ENCODE measurements at regions not wholly inside any gene's neighbourhood (a gene's known extent, or its start where the extent isn't known, plus 50 kb on each side); places are given as distances from the start of the nearest gene placed in this dataset.
"Not testable (repeated sequence)": the region's sequence is repeated elsewhere in the genome, so short reads cannot be mapped to it uniquely, and the experiment has no call there.

DNA sequence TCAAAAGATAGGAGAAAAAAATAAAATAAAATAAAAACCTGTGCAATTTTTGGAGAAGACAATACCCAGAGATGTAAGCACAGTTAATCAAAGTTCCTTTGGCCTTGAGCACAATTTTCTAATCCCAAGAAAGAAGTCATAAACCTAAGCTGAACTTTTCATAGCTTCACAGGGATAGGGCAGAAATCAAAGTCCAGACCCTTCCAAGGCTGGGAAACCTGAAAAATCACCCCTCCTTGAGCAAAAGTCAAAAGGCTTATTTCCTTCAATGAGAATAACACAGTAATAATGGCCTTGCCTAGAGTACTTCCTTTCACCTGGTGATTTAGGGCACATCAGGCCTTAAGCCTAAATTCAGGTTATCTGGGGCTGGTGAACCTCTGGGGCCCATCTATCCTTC is 415.0 kb upstream of the BTBD3 start:
- no peak overlapping the region for H3K4me3 ChIP-seq
- no peak overlapping the region for H3K27ac ChIP-seq
- no peak for DNase-seq
- H3K9me3 ChIP-seq: no peaks in the 10 kb centered on the region
- intact Hi-C loops (cut with DNase I; ENCODE audit: low total_unique reads): no loop called here
- TF ChIP-seq POLR2A (IDR thresholded peaks at IDR 0.05) (no peak), CTCF (IDR thresholded peaks at IDR 0.05) (no peak)
- no peaks in the 10 kb centered on the region for H3K36me3 ChIP-seq
- no peaks in the 10 kb centered on the region for H3K4me1 ChIP-seq
- no peaks in the 10 kb centered on the region for H3K27me3 ChIP-seq

GRCh38 chr20:11509776-11510175 is 407.9 kb upstream of the BTBD3 start:
- Histone ChIP-seq H3K9me3 (no peaks in the 10 kb centered on the region), H3K4me3 (no peak overlapping the region), H3K36me3 (no peaks in the 10 kb centered on the region), H3K4me1 (no peaks in the 10 kb centered on the region), H3K27me3 (no peaks in the 10 kb centered on the region), H3K27ac (no peak overlapping the region)
- intact Hi-C loops (cut with DNase I; ENCODE audit: low total_unique reads): no loop called here
- TF ChIP-seq CTCF (IDR thresholded peaks at IDR 0.05) (no peak), POLR2A (IDR thresholded peaks at IDR 0.05) (no peak)
- DNase-seq: no peak

DNA sequence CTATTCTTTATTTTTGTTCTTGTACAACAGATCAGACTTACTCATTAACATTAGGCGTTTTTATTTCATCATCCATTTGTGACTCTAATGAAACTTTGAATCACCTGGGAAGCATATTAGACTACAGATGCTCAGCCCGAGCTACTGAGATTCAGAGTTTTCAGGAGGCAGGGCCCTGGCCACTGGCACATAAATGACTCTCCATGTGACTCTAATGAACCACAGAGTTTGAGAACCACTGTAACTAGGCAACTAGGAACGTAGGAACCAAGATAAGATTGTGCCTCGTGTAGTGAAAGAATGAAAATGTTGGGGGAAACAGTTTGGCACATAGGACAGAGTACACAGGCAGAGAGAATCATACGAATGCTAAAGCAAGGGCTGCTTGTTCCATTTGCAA is 405.9 kb upstream of the BTBD3 start:
- no peak overlapping the region for H3K4me3 ChIP-seq
- intact Hi-C loops (cut with DNase I; ENCODE audit: low total_unique reads): no loop called here
- TF ChIP-seq POLR2A (IDR thresholded peaks at IDR 0.05) (no peak), CTCF (IDR thresholded peaks at IDR 0.05) (no peak)
- no peak overlapping the region for H3K27ac ChIP-seq
- no peaks in the 10 kb centered on the region for H3K36me3 ChIP-seq
- no peaks in the 10 kb centered on the region for H3K27me3 ChIP-seq
- DNase-seq: no peak
- H3K4me1 ChIP-seq: no peaks in the 10 kb centered on the region
- H3K9me3 ChIP-seq: no peaks in the 10 kb centered on the region

- intact Hi-C loops (cut with DNase I; ENCODE audit: low total_unique reads); H3K9me3 ChIP-seq; H3K4me1 ChIP-seq; H3K36me3 ChIP-seq; DNase-seq; H3K4me3 ChIP-seq; H3K27me3 ChIP-seq; H3K27ac ChIP-seq: not testable (repeated sequence)
These were observed 404.4 kb upstream of the BTBD3 start for GRCh38 chr20:11513241-11513745.

DNA sequence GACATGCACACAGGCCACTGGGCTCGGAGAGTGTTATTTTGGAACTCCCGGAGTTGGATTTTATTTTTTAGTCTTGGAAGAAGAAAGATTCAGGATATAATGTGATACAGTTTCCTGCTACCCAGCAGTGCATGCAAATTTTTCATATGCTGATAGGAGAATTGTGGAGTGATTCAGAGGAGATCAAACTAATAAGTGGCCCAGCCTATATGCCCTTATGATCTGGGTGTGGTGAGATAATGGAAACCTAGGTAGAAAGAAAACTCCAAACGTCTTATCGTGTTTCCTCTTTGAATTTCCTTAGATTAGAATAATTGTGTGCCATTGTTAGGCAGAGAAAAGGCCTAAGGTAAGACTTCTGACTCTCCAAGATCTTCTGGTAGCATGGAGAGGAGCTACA is 401.2 kb upstream of the BTBD3 start:
- DNase-seq: no peak
- H3K4me3 ChIP-seq: no peak overlapping the region
- H3K36me3 ChIP-seq: no peaks in the 10 kb centered on the region
- no peaks in the 10 kb centered on the region for H3K27me3 ChIP-seq
- TF ChIP-seq CTCF (IDR thresholded peaks at IDR 0.05): no peak
- TF ChIP-seq POLR2A (IDR thresholded peaks at IDR 0.05): no peak
- H3K4me1 ChIP-seq: no peaks in the 10 kb centered on the region
- no peak overlapping the region for H3K27ac ChIP-seq
- no peaks in the 10 kb centered on the region for H3K9me3 ChIP-seq
- intact Hi-C loops (cut with DNase I; ENCODE audit: low total_unique reads): no loop called here

- H3K36me3 ChIP-seq: no peaks in the 10 kb centered on the region
- intact Hi-C loops (cut with DNase I; ENCODE audit: low total_unique reads): no loop called here
- no peak overlapping the region for H3K4me3 ChIP-seq
- DNase-seq: no peak
- no peak for TF ChIP-seq POLR2A (IDR thresholded peaks at IDR 0.05)
- TF ChIP-seq CTCF (IDR thresholded peaks at IDR 0.05): no peak
- no peaks in the 10 kb centered on the region for H3K9me3 ChIP-seq
- no peak overlapping the region for H3K27ac ChIP-seq
- no peaks in the 10 kb centered on the region for H3K27me3 ChIP-seq
- no peaks in the 10 kb centered on the region for H3K4me1 ChIP-seq
These were observed 397.1 kb upstream of the BTBD3 start for GRCh38 chr20:11520596-11520995.

Measured in uterus (tissue), 3 donors.